OCI-LY3 (cell line): ENCODE measurements at regions not wholly inside any gene's neighbourhood (a gene's known extent, or its start where the extent isn't known, plus 50 kb on each side); places are given as distances from the start of the nearest gene placed in this dataset.

ENCODE experiments used
- H2AFZ ChIP-seq: fragments of 200-600, 300-600 bp; shearing (Covaris generic); 2 replicates; pipeline ENCODE4 v1.6.0; 2014; ENCODE audit warnings: antibody characterized with exemption, low read depth, low read length
- H3K27ac ChIP-seq: fragments of 200-600, 300-600 bp; sonication (generic); 2 replicates; pipeline ENCODE4 v1.5.1; 2014; ENCODE audit warnings: mild to moderate bottlenecking, low read length, moderate library complexity, mixed read lengths
- H3K27me3 ChIP-seq: fragments of 200-600, 300-600 bp; sonication (generic); 2 replicates; pipeline ENCODE4 v1.6.1; 2014; ENCODE audit warnings: low read depth, low read length, mixed read lengths
- H3K36me3 ChIP-seq: fragments of 200-600, 300-600 bp; sonication (generic); replicated peaks from 2 replicates; pipeline ENCODE3; 2014; ENCODE audit warnings: low read depth, low read length, mixed read lengths
- H3K4me1 ChIP-seq: fragments of 300-600, 200-600 bp; sonication (generic); 2 replicates; pipeline ENCODE4 v1.6.1; 2014; ENCODE audit warnings: low read length, mixed read lengths
- H3K4me2 ChIP-seq: fragments of 200-600, 300-600 bp; sonication (generic); 2 replicates; pipeline ENCODE4 v1.6.1; 2014; ENCODE audit warnings: low read length, mixed read lengths
- H3K4me3 ChIP-seq: fragments of 300-600, 200-600 bp; sonication (generic); 2 replicates; pipeline ENCODE4 v1.5.1; 2014; ENCODE audit warnings: antibody characterized with exemption, mild to moderate bottlenecking, low read length, moderate library complexity
- H3K79me2 ChIP-seq: fragments of 300-600, 200-600 bp; shearing (Covaris generic); 2 replicates; pipeline ENCODE4 v1.6.1; 2014; ENCODE audit warnings: mild to moderate bottlenecking, low read length, mixed read lengths
- H3K9ac ChIP-seq: fragments of 300-600, 200-600 bp; shearing (Covaris generic); 2 replicates; pipeline ENCODE4 v1.6.0; 2014; ENCODE audit warnings: mild to moderate bottlenecking, low read length, moderate library complexity
- H3K9me3 ChIP-seq: fragments of 200-600, 300-600 bp; shearing (Covaris generic); 2 replicates; pipeline ENCODE4 v1.6.1; 2014; ENCODE audit warnings: low read length, mixed read lengths; ENCODE audit not compliant: insufficient read depth
- H4K20me1 ChIP-seq: fragments of 200-600, 300-600 bp; sonication (generic); 2 replicates; pipeline ENCODE4 v1.6.1; 2016; ENCODE audit warnings: low read length, mixed read lengths; ENCODE audit not compliant: insufficient read depth
- CTCF ChIP-seq: fragments of 200-600, 300-600 bp; sonication (generic); IDR thresholded peaks from 2 replicates; pipeline ENCODE4 v1.5.1; 2014; ENCODE audit warnings: antibody characterized with exemption, low read length, low read depth
- EZH2phosphoT487 ChIP-seq: fragments of 200-600 bp; shearing (Covaris generic); IDR thresholded peaks from 2 replicates; pipeline ENCODE4 v1.6.1; 2018; ENCODE audit warnings: antibody characterized with exemption, mixed run types, low read depth

- no peaks in the 10 kb centered on the region for H3K4me1 ChIP-seq
- H3K9ac ChIP-seq: no peak overlapping the region
- no peak overlapping the region for H3K27ac ChIP-seq
- H3K4me2 ChIP-seq: no peak overlapping the region
- no peaks in the 10 kb centered on the region for H3K9me3 ChIP-seq
- no peaks in the 10 kb centered on the region for H4K20me1 ChIP-seq
- no peaks in the 10 kb centered on the region for H3K36me3 ChIP-seq
- H3K4me3 ChIP-seq: no peak overlapping the region
- H3K27me3 ChIP-seq: no peaks in the 10 kb centered on the region
- H3K79me2 ChIP-seq: no peaks in the 10 kb centered on the region
- TF ChIP-seq EZH2phosphoT487 (no peak), CTCF (no peak)
- no peak overlapping the region for H2AFZ ChIP-seq
Observed at GRCh38 chr6:152918991-152919390, 63.9 kb downstream of the FBXO5 start.

GRCh38 chr6:152920016-152920415 lies 62.8 kb downstream of the FBXO5 start:
- H3K79me2 ChIP-seq: no peaks in the 10 kb centered on the region
- H3K4me2 ChIP-seq: no peak overlapping the region
- H3K9ac ChIP-seq: no peak overlapping the region
- no peak overlapping the region for H3K27ac ChIP-seq
- H3K36me3 ChIP-seq: no peaks in the 10 kb centered on the region
- H3K27me3 ChIP-seq: no peaks in the 10 kb centered on the region
- H4K20me1 ChIP-seq: no peaks in the 10 kb centered on the region
- H3K9me3 ChIP-seq: no peaks in the 10 kb centered on the region
- no peak overlapping the region for H3K4me3 ChIP-seq
- no peak overlapping the region for H2AFZ ChIP-seq
- no peaks in the 10 kb centered on the region for H3K4me1 ChIP-seq
- TF ChIP-seq EZH2phosphoT487 (no peak), CTCF (no peak)
